SJSA1 (cell line): ENCODE measurements at regions not wholly inside any gene's neighbourhood (a gene's known extent, or its start where the extent isn't known, plus 50 kb on each side); places are given as distances from the start of the nearest gene placed in this dataset.

Source experiments
- DNase-seq, 2 experiments: peaks; one replicate each; pipeline ENCODE4 v3.0.0-alpha.2; 2015 to 2020; ENCODE audit warnings: low spot score in 2 of 2, low read depth in 1 of 2
- H3K27ac ChIP-seq: fragments of 250-450 bp; sonication (Bioruptor Pico); 2 replicates; pipeline ENCODE4 v1.5.1; 2020; ENCODE audit warnings: mild to moderate bottlenecking, moderate library complexity
- H3K27me3 ChIP-seq: fragments of 250-450 bp; sonication (Bioruptor Pico); replicated peaks from 2 replicates; pipeline ENCODE4 v1.5.1; 2020; ENCODE audit warnings: mild to moderate bottlenecking, moderate library complexity
- H3K36me3 ChIP-seq: fragments of 250-450 bp; sonication (Bioruptor Pico); 2 replicates; pipeline ENCODE4 v1.5.1; 2020; ENCODE audit warnings: mild to moderate bottlenecking
- H3K4me1 ChIP-seq: fragments of 250-450 bp; sonication (Bioruptor Pico); replicated peaks from 2 replicates; pipeline ENCODE4 v1.6.1; 2021; ENCODE audit warnings: mild to moderate bottlenecking
- H3K4me3 ChIP-seq: fragments of 250-450 bp; sonication (Bioruptor Pico); 2 replicates; pipeline ENCODE4 v1.5.1; 2020; ENCODE audit warnings: mild to moderate bottlenecking
- H3K9me3 ChIP-seq: fragments of 250-450 bp; sonication (Bioruptor Pico); replicated peaks from 2 replicates; pipeline ENCODE4 v1.5.1; 2020; ENCODE audit warnings: mild to moderate bottlenecking

GRCh38 chr10:130725474-130725970 is 586.0 kb downstream of the TCERG1L start:
- no peak for DNase-seq
- H3K27me3 ChIP-seq = no peaks in the 10 kb centered on the region
- peaks cover 5% of the 10 kb centered on the region; the same call in 1 of the 2 replicates for H3K9me3 ChIP-seq
- no peak overlapping the region for H3K4me3 ChIP-seq
- no peaks in the 10 kb centered on the region for H3K36me3 ChIP-seq
- no peak overlapping the region for H3K27ac ChIP-seq
- H3K4me1 ChIP-seq = no peaks in the 10 kb centered on the region

- Histone ChIP-seq H3K9me3 (peaks cover 5% of the 10 kb centered on the region; the same call in 1 of the 2 replicates), H3K4me1 (no peaks in the 10 kb centered on the region), H3K4me3 (no peak overlapping the region), H3K27ac (no peak overlapping the region), H3K27me3 (no peaks in the 10 kb centered on the region), H3K36me3 (no peaks in the 10 kb centered on the region)
- no peak for DNase-seq
These were observed 584.4 kb downstream of the TCERG1L start for GRCh38 chr10:130726996-130727725.

DNA sequence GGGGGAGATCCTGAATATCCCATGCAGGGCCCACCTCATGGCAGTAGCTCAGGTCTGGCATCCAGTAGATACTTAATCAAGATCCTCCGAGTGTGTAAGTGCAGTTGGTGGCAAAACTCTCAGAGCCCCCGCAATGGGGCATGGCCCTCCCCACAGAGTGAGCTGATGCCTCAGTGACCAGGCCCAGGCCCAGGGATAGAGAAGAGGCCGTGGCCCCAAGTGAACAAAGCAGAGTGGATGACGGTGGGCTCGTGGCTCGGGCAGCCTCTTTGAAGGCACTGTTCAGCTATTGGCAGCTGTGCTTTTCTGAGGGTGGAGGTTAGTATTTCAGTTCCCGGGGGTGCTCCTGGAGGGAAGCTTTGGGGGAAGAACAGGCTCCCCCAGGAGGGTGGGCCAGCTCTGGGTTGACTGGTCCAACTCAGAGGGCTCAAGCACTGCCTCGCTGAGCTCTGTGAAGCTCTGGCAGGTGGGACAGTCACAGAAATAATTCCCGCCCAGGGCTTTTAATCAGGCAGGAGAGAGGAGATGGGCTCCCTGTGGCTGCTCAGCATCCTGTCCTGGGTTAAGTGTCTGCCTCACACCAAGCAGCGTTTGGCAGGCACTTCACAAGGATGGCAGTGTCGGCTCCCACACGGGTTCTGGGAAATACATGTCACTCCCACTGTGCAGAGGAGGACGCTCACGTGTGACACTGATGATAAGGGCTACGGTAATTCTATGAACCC is 583.6 kb downstream of the TCERG1L start:
- no peak for DNase-seq
- H3K36me3 ChIP-seq = no peaks in the 10 kb centered on the region
- peaks cover 5% of the 10 kb centered on the region; the same call in 1 of the 2 replicates for H3K9me3 ChIP-seq
- H3K4me3 ChIP-seq = no peak overlapping the region
- no peak overlapping the region for H3K27ac ChIP-seq
- no peaks in the 10 kb centered on the region for H3K4me1 ChIP-seq
- no peaks in the 10 kb centered on the region for H3K27me3 ChIP-seq

DNA sequence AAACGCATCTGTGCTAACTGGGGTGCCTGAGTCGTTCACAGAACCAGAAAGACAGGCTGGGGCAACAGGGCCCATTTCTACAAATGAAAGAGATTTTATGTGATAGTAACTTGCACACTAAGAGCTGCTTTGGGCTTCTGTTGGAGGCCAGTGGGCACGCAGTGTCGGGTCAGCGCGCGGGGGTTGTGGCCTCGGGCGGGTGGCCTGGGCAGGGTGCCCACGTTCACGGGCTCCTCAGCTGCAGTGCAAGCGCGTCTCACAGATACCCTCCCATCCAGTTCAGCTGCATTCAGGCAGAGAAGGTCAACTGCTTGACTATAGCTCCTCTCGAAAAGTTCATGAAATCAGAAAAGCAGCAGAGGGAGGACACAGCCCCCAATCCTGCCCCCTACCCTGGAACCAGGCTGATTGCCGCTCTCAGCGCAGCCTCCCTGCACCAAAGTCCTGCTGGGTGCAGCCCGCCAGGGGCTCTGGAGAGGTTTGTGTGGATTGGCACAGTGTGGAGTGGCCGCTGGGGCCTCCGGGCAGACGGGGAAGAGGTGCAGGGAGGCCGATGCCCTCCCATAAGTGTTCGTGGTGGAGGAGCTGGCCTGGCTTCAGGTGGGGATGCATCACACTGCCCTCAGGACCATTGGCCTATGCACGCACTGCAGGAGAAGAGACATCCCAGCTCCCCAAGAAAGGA is 582.8 kb downstream of the TCERG1L start:
- Histone ChIP-seq H3K4me3 (no peak overlapping the region), H3K36me3 (no peaks in the 10 kb centered on the region), H3K27me3 (no peaks in the 10 kb centered on the region), H3K27ac (no peak overlapping the region), H3K9me3 (peaks cover 5% of the 10 kb centered on the region; the same call in 1 of the 2 replicates), H3K4me1 (no peaks in the 10 kb centered on the region)
- no peak for DNase-seq

DNA sequence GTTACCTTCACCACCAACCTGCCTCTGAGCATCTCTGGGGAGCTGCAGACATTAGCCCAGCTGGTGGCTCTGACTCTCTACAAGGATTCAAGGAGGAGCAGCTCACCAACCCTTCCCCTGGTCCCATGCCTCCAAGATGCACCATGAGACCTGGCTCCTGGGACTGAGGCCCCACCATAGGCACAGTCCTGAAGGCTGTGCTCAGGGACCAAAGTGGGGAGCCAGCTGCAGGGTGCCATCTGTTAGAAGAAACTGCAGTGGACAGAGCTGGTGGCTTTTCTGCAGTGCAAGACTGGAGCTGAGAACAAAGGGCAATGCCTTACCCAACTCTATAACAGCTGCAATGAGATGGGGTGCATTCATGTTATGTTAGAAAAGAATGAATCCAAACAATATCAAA is 581.6 kb downstream of the TCERG1L start:
- H3K4me1 ChIP-seq = no peaks in the 10 kb centered on the region
- peaks cover 12% of the 10 kb centered on the region; the same call in 1 of the 2 replicates for H3K9me3 ChIP-seq
- no peaks in the 10 kb centered on the region for H3K27me3 ChIP-seq
- DNase-seq = no peak
- no peaks in the 10 kb centered on the region for H3K36me3 ChIP-seq
- H3K4me3 ChIP-seq = no peak overlapping the region
- H3K27ac ChIP-seq = no peak overlapping the region

- peaks cover 25% of the 10 kb centered on the region; the same call in 1 of the 2 replicates for H3K9me3 ChIP-seq
These were observed 574.3 kb downstream of the TCERG1L start for GRCh38 chr10:130737186-130737585.

DNA sequence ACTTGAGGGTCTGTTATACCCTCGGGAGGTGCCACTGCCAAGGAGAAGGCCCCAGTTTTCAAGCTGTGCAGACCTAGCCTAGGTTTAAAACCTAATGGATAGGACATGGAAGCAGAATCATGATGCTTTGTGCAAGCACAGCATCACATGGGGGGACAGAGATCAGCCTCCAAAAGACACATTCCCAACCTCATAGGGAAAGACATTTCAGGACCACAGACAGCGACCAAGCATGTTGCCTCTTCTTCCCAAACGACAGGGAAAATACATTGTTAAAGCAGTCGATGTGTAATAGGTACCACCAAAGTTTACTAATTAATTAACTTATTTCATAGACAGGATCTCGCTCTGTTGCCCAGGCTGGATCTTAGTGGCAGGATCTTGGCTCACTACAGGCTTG is 573.9 kb downstream of the TCERG1L start:
- Histone ChIP-seq H3K36me3 (no peaks in the 10 kb centered on the region), H3K4me1 (no peaks in the 10 kb centered on the region), H3K9me3 (peaks cover 25% of the 10 kb centered on the region; the same call in 1 of the 2 replicates), H3K4me3 (no peak overlapping the region), H3K27me3 (no peaks in the 10 kb centered on the region), H3K27ac (no peak overlapping the region)
- no peak for DNase-seq

More at GRCh38 chr10:130737186-130737585, 574.3 kb downstream of the TCERG1L start:
- DNase-seq = no peak
- no peaks in the 10 kb centered on the region for H3K4me1 ChIP-seq
- H3K27ac ChIP-seq = no peak overlapping the region
- no peaks in the 10 kb centered on the region for H3K36me3 ChIP-seq
- H3K27me3 ChIP-seq = no peaks in the 10 kb centered on the region
- H3K4me3 ChIP-seq = no peak overlapping the region

DNA sequence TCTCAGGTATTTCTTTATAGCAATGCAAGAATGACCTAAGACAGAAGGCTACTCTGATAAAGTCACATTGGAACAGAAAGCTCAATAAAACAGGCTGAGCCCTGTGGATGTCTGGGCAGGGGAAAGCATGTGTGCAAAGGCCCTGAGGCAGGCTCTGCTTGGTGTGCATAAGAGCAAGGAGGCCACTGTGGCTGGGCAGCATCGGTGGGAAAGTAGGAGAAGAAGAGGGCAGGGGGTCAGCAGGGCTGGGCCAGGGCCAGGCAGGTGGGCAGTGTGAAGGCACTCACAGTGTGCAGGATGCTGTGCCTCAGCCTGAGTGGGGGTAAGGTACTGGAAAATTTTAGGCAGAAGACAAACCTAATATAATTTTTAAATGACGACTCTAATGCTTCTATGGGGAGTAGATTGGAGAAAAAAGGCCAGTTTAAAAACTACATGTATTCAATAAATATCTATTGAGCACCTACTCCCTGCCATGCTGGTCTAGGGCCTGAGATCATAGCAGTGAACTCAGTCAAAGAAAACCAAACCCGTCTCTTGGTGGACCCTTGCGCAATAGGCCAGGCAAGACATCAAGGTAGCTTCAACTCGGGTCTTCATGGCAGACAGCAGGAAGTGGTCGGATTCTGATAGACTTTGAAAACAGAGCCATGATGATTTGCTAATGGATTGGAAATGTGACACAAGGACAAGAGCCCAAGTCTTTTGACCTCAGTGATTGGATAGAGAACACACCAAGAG is 572.3 kb downstream of the TCERG1L start:
- DNase-seq = no peak
- no peak overlapping the region for H3K27ac ChIP-seq
- H3K4me1 ChIP-seq = no peaks in the 10 kb centered on the region
- H3K27me3 ChIP-seq = no peaks in the 10 kb centered on the region
- H3K9me3 ChIP-seq = peaks cover 23% of the 10 kb centered on the region; the same call in 1 of the 2 replicates
- no peaks in the 10 kb centered on the region for H3K36me3 ChIP-seq
- H3K4me3 ChIP-seq = no peak overlapping the region

GRCh38 chr10:130739757-130740145 is 571.8 kb downstream of the TCERG1L start:
- Histone ChIP-seq H3K36me3 (no peaks in the 10 kb centered on the region), H3K4me3 (no peak overlapping the region), H3K4me1 (no peaks in the 10 kb centered on the region), H3K27me3 (no peaks in the 10 kb centered on the region), H3K27ac (no peak overlapping the region), H3K9me3 (peaks cover 19% of the 10 kb centered on the region; the same call in 1 of the 2 replicates)
- no peak for DNase-seq

- Histone ChIP-seq H3K4me1 (no peaks in the 10 kb centered on the region), H3K9me3 (peaks cover 19% of the 10 kb centered on the region; the same call in 1 of the 2 replicates), H3K4me3 (no peak overlapping the region), H3K36me3 (no peaks in the 10 kb centered on the region), H3K27ac (no peak overlapping the region), H3K27me3 (no peaks in the 10 kb centered on the region)
- no peak for DNase-seq
These were observed 571.4 kb downstream of the TCERG1L start for GRCh38 chr10:130740166-130740565.

DNA sequence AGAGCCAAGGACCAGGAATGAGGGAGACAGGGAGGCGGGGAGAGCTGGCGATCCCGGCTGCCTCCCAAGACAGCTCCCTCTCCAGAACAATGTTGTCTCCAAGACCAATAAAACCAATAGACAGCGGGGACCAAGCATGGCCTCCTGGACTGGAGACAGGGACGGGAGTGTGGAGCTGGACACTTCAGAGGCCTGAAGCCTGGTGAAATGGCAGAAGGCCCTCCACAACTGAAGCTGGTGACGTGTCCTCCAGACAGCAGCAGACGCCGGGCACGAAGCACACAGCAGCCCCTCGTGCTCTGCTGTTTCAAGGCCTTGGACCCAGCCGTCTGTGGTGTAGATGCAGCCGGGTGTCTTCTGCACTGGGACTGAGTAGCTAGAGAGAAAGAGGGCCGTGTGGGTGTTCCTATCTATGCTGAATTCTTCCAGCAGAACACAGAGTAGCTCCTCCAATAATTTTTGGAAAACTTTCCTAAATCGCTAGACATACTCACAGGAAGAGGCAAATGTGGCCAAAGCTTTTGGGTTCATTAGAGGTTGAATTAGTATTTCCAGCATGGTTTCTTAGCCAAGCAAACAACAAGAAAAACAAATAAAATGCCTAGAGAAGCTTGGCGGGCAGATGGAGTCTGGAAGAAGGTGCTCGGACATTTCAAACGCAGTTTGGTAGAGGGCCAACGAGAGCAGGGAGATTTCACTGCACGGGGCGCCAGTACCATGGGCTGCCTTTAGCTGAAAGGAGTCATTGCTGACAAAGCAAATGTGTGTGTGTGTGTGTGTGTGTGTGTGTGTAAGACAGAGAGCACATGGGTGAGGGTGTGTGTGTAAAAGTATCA is 570.4 kb downstream of the TCERG1L start:
- Histone ChIP-seq H3K36me3 (no peaks in the 10 kb centered on the region), H3K27ac (no peak overlapping the region), H3K27me3 (no peaks in the 10 kb centered on the region), H3K4me3 (no peak overlapping the region), H3K9me3 (peaks cover 19% of the 10 kb centered on the region; the same call in 1 of the 2 replicates), H3K4me1 (no peaks in the 10 kb centered on the region)
- DNase-seq = no peak

DNA sequence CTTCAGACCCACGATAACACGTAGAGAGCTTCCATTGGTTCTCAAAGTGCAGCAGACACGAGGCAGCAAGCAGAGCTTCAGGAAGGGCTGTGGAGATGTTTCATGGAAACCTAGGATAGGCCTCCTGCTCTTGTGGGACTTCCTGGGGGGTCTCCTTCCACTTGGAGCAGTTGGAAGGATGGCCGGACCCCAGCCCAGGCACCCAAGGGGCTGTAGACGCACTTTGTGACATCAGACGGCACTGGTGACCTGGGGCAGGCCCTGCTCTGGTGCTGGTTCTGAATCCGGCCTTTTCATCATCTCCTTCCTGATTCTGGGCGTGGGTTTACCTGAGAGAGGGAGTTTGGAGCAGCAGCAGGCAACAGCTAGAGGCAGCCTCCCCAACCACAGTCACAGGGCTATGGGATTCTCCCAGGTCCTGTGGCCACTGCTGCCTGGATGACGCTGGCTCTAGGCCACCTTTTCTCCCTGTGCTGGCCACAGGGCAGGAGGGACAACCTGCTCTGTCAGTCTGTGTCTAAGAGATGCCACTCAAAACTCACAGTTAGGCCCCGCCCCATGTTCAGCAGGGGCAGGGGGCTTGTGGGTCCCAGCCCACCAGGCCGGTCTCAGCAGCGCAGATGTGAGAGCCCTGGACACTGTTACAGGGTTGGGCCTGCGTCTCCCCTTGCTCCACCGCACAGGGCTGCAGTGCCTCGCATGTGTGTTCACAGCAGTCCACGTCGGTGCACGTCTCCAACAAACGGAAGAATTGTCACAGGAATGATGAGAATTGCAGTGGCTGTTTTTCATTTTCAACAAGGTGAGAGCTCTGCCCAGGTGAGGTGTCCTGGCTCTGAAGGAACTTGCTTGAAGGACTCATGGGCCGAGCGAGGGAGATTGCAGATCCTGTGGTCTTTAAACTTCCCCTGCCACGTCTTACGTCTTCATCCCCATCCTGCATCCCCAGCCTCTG is 569.3 kb downstream of the TCERG1L start:
- H3K27me3 ChIP-seq = no peaks in the 10 kb centered on the region
- H3K9me3 ChIP-seq = peaks cover 17% of the 10 kb centered on the region; the same call in 1 of the 2 replicates
- H3K4me3 ChIP-seq = no peak overlapping the region
- no peaks in the 10 kb centered on the region for H3K4me1 ChIP-seq
- H3K36me3 ChIP-seq = no peaks in the 10 kb centered on the region
- no peak for DNase-seq
- H3K27ac ChIP-seq = no peak overlapping the region
